ENCODE measurements at regions not wholly inside any gene's neighbourhood (a gene's known extent, or its start where the extent isn't known, plus 50 kb on each side); places are given as distances from the start of the nearest gene placed in this dataset.

DNA sequence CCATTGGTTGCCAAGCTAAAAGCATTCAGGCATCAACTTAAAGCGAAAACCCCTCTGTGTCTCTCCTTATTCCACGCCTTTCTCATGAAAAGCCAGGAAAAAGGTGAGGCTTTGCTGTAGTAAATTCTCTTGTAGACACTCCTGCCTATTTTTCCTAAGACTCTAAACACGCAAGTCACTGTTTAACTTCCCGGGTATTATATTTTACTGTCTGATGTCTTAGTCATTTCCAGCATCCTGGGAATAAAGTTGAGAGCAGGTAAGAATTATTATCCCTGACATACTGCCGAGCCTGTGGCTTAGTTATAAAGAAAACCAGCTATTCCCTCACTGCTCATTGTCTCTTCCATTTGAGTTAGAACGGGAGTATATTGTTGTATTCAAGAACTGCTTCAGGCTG, 112.4 kb upstream of the GATA6 start:
- no peak overlapping the region for H3K4me3 ChIP-seq (ENCODE audit: low read depth, low read length)
- no peak for DNase-seq (ENCODE audit: low read depth)
- TF ChIP-seq, protein P1, sequence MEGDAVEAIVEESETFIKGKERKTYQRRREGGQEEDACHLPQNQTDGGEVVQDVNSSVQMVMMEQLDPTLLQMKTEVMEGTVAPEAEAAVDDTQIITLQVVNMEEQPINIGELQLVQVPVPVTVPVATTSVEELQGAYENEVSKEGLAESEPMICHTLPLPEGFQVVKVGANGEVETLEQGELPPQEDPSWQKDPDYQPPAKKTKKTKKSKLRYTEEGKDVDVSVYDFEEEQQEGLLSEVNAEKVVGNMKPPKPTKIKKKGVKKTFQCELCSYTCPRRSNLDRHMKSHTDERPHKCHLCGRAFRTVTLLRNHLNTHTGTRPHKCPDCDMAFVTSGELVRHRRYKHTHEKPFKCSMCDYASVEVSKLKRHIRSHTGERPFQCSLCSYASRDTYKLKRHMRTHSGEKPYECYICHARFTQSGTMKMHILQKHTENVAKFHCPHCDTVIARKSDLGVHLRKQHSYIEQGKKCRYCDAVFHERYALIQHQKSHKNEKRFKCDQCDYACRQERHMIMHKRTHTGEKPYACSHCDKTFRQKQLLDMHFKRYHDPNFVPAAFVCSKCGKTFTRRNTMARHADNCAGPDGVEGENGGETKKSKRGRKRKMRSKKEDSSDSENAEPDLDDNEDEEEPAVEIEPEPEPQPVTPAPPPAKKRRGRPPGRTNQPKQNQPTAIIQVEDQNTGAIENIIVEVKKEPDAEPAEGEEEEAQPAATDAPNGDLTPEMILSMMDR (IDR thresholded peaks at IDR 0.05; ENCODE audit: insufficient read depth, low read depth, low read length, missing control alignments): no peak

DNA sequence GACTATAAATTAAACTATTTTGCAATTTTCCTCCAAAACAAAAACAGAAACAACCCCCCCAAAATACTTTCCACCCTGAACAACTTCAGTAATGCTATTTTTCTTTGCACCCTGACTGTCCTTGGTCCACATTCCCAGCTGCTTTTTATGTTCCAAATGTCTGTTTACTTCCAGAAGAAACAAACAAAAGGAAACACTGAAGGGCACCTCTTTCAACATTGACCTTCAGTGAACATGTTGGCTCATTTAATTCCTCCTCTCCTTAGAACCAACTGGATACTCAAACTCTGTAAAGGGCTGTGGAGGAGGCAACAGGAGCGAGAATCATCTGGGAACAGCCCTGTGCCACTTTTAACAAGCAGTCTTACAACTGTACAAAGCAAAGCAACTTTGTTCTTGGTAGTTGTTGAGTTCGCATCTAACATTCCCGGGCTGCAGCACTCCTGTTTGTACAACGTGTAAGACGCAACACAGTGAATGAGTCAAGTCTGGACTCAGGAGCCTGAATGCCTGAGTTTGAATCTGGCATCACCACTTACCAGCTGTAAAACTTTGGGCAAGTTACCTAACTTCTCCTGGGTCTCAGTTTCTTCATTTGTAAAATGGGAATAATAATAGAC, 111.4 kb upstream of the GATA6 start:
- TF ChIP-seq, protein P1 (IDR thresholded peaks at IDR 0.05; ENCODE audit: insufficient read depth, low read depth, low read length, missing control alignments): no peak
- no peak overlapping the region for H3K4me3 ChIP-seq (ENCODE audit: low read depth, low read length)
- DNase-seq (ENCODE audit: low read depth): no peak

DNA sequence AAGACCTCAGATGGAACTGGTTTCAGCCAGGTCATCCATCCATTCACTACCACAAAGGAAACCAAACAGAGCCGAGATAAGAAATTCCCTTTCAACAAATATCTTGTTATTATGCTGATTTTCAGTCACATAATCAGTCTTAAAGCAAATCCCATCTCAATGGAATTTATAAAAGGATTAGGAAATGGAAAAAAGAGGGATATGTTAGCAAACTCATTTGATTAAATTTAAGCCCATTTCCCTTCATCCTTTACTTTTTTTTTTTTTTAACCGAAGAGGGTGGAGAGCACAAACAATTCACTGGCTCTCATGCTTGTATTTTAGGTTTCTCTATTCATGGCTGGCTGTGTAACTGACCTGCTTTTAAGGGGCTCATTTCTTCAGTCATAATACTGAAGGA, 109.0 kb upstream of the GATA6 start:
- DNase-seq (ENCODE audit: low read depth): no peak
- H3K4me3 ChIP-seq (ENCODE audit: low read depth, low read length): no peak overlapping the region
- TF ChIP-seq, protein P1 (IDR thresholded peaks at IDR 0.05; ENCODE audit: insufficient read depth, low read depth, low read length, missing control alignments): no peak

DNA sequence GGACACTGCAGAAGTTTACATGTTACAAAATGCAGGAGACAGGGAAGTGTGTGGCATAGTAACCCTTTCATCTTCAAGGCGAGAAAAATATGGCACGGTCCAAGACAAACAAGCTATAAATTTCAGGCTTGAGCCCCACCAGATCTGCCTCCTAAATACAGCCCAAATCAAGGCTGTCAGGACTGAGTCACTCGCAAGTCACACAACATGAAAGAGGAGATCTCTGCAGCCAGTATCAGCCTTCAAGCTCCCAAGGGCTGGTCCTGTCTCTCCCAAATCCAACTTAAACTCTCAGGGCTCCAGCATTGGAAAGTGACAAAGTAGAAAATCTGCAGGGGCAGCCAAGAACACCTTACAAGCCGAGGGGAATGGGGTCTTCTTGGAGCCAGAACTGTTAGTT, 106.3 kb upstream of the GATA6 start:
- TF ChIP-seq, protein P1 (IDR thresholded peaks at IDR 0.05; ENCODE audit: insufficient read depth, low read depth, low read length, missing control alignments): no peak
- H3K4me3 ChIP-seq (ENCODE audit: low read depth, low read length): no peak overlapping the region
- DNase-seq (ENCODE audit: low read depth): no peak

DNA sequence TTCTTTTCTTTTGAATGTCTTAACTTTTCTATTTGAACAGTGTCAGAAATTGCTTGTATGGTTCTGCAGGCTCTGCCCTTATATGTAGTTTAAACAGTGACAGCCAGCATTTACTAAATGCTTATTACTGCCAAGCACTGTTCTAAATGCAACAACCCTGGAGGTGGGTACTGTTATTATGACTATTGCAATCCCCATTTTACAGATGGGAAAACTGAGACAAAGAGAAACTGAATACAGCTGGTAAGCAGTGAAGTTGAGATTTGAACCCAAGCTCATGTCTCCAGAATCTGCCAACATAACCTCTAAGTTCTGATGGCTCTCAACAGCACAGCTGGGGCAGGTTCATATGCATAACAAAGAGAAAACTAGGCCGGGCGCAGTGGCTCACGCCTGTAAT, 105.7 kb upstream of the GATA6 start:
- TF ChIP-seq, protein P1 (IDR thresholded peaks at IDR 0.05; ENCODE audit: insufficient read depth, low read depth, low read length, missing control alignments): no peak
- no peak overlapping the region for H3K4me3 ChIP-seq (ENCODE audit: low read depth, low read length)
- no peak for DNase-seq (ENCODE audit: low read depth)

DNA sequence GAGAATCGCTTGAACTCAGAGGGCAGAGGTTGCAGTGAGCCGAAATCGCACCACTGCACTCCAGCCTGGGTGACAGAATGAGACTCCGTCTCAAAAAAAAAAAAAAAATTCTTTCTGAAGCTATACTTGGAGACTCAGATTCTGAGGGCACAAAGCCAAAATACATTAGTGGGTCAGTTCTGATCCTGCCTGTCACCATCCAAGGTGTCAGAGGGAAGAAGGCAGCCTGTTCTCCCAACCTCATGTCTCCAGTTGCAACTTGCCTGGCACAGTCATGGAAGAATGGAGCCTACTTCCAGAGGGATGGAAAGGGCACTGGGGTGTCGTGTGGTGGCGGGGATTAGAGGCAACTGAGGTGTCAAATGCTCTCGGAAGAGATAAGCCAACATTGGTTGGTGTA, 104.8 kb upstream of the GATA6 start:
- TF ChIP-seq, protein P1 (IDR thresholded peaks at IDR 0.05; ENCODE audit: insufficient read depth, low read depth, low read length, missing control alignments): no peak

DNA sequence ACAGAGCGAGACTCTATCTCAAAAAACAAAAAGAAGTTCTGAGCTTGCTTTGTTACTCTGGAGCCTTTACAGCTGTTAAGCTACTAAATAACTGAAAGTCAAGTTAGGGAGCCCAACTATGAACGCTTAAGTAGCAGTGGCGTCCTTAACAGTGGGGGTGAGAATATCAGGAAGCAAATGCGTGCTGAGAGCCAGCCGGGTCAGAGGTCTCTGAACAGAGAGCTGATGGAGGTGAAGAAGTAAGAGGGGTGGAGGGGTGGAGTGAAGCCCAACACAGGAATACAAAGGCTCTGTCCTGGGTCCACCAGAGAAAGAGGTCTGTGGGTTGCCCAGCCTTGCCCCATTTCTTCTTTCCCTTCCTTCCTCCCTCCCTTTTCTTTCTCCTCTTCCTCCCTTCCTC, 104.1 kb upstream of the GATA6 start:
- H3K4me3 ChIP-seq (ENCODE audit: low read depth, low read length): no peak overlapping the region
- DNase-seq (ENCODE audit: low read depth): no peak
- TF ChIP-seq, protein P1 (IDR thresholded peaks at IDR 0.05; ENCODE audit: insufficient read depth, low read depth, low read length, missing control alignments): no peak

More for the DNA sequence above, 104.8 kb upstream of the GATA6 start:
- no peak overlapping the region for H3K4me3 ChIP-seq (ENCODE audit: low read depth, low read length)
- DNase-seq (ENCODE audit: low read depth): no peak

Measured in GM12865 (cell line).